SU-DHL-6 (cell line): ENCODE measurements at regions not wholly inside any gene's neighbourhood (a gene's known extent, or its start where the extent isn't known, plus 50 kb on each side); places are given as distances from the start of the nearest gene placed in this dataset.

ENCODE experiments used
- EZH2phosphoT487 ChIP-seq: fragments of 200-600 bp; sonication (generic), shearing (Covaris generic); conservative IDR thresholded peaks from 2 replicates; pipeline ENCODE4 v1.6.1; 2018; ENCODE audit warnings: mild to moderate bottlenecking, antibody characterized with exemption, low read length, moderate library complexity, mixed read lengths
- TF ChIP-seq, protein P1 (sequence below): fragments of 200-600 bp; sonication (generic); IDR thresholded peaks from one replicate; pipeline ENCODE4 v1.5.1; 2017; ENCODE audit warnings: antibody characterized with exemption, mild to moderate bottlenecking, low read length, moderate library complexity; ENCODE audit not compliant: insufficient read depth, poor library complexity, severe bottlenecking

DNA sequence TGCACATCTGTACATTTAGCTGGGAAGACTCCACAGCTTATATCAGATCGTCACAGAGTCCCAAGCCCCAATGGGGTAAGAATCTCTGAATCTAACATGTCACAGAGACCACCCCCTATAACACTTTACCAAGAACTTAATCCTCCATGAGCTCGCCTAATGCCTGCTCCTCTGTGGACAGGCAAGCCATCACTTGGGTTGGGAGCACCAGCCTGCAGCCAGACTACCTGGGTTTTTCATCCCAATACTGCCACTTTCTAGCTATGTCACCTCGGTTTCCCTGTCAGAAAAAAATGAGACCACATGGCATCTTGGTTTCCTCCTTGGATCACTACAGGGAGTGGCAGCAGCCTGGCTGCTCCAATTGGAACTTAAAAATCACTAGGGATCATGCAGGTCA lies 277.9 kb upstream of the TLE3 start:
- TF ChIP-seq, protein P1, sequence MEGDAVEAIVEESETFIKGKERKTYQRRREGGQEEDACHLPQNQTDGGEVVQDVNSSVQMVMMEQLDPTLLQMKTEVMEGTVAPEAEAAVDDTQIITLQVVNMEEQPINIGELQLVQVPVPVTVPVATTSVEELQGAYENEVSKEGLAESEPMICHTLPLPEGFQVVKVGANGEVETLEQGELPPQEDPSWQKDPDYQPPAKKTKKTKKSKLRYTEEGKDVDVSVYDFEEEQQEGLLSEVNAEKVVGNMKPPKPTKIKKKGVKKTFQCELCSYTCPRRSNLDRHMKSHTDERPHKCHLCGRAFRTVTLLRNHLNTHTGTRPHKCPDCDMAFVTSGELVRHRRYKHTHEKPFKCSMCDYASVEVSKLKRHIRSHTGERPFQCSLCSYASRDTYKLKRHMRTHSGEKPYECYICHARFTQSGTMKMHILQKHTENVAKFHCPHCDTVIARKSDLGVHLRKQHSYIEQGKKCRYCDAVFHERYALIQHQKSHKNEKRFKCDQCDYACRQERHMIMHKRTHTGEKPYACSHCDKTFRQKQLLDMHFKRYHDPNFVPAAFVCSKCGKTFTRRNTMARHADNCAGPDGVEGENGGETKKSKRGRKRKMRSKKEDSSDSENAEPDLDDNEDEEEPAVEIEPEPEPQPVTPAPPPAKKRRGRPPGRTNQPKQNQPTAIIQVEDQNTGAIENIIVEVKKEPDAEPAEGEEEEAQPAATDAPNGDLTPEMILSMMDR, result no peak
- TF ChIP-seq EZH2phosphoT487, result no peak
